Osteocyte (in vitro differentiated cells): ENCODE measurements at regions not wholly inside any gene's neighbourhood (a gene's known extent, or its start where the extent isn't known, plus 50 kb on each side); places are given as distances from the start of the nearest gene placed in this dataset.

Experiments used
- DNase-seq: peaks from one replicate; pipeline ENCODE4 v3.0.0; 2021; ENCODE audit warnings: mixed read lengths; ENCODE audit not compliant: unreplicated experiment; ENCODE audit errors: extremely low spot score
- H3K27ac Mint-ChIP-seq: one replicate; pipeline ENCODE4 v1.8.0; 2021; ENCODE audit warnings: mild to moderate bottlenecking, mixed read lengths; ENCODE audit not compliant: unreplicated experiment
- H3K27me3 Mint-ChIP-seq: one replicate; pipeline ENCODE4 v1.8.0; 2021; ENCODE audit warnings: mixed read lengths; ENCODE audit not compliant: unreplicated experiment
- H3K36me3 Mint-ChIP-seq: one replicate; pipeline ENCODE4 v1.8.0; 2021; ENCODE audit warnings: mixed read lengths; ENCODE audit not compliant: unreplicated experiment
- H3K4me1 Mint-ChIP-seq: one replicate; pipeline ENCODE4 v1.8.0; 2021; ENCODE audit warnings: mixed read lengths; ENCODE audit not compliant: unreplicated experiment
- H3K4me3 Mint-ChIP-seq: one replicate; pipeline ENCODE4 v1.8.0; 2021; ENCODE audit warnings: mild to moderate bottlenecking, moderate library complexity, mixed read lengths; ENCODE audit not compliant: unreplicated experiment
- H3K9me3 Mint-ChIP-seq: one replicate; pipeline ENCODE4 v1.8.0; 2021; ENCODE audit warnings: mixed read lengths; ENCODE audit not compliant: unreplicated experiment
- TF ChIP-seq, protein P1 (sequence below): fragments of 200-600 bp; sonication (generic); IDR thresholded peaks from 2 replicates; pipeline ENCODE4 v1.5.0; 2021; ENCODE audit warnings: antibody characterized with exemption, mild to moderate bottlenecking, moderate library complexity

- H3K27ac Mint-ChIP-seq = no peak overlapping the region
- H3K4me1 Mint-ChIP-seq = no peaks in the 10 kb centered on the region
- H3K36me3 Mint-ChIP-seq = no peaks in the 10 kb centered on the region
- TF ChIP-seq, protein P1, sequence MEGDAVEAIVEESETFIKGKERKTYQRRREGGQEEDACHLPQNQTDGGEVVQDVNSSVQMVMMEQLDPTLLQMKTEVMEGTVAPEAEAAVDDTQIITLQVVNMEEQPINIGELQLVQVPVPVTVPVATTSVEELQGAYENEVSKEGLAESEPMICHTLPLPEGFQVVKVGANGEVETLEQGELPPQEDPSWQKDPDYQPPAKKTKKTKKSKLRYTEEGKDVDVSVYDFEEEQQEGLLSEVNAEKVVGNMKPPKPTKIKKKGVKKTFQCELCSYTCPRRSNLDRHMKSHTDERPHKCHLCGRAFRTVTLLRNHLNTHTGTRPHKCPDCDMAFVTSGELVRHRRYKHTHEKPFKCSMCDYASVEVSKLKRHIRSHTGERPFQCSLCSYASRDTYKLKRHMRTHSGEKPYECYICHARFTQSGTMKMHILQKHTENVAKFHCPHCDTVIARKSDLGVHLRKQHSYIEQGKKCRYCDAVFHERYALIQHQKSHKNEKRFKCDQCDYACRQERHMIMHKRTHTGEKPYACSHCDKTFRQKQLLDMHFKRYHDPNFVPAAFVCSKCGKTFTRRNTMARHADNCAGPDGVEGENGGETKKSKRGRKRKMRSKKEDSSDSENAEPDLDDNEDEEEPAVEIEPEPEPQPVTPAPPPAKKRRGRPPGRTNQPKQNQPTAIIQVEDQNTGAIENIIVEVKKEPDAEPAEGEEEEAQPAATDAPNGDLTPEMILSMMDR = no peak
- H3K9me3 Mint-ChIP-seq = no peaks in the 10 kb centered on the region
- peaks cover 24% of the 10 kb centered on the region for H3K27me3 Mint-ChIP-seq
- no peak overlapping the region for H3K4me3 Mint-ChIP-seq
- DNase-seq = no peak
Measured at GRCh38 chr4:3853388-3854035, 87.3 kb downstream of the ADRA2C start.

- H3K4me1 Mint-ChIP-seq = no peaks in the 10 kb centered on the region
- H3K36me3 Mint-ChIP-seq = no peaks in the 10 kb centered on the region
- TF ChIP-seq, protein P1 = no peak
- DNase-seq = no peak
- H3K27me3 Mint-ChIP-seq = peaks cover 19% of the 10 kb centered on the region
- H3K27ac Mint-ChIP-seq = no peak overlapping the region
- no peak overlapping the region for H3K4me3 Mint-ChIP-seq
- H3K9me3 Mint-ChIP-seq = no peaks in the 10 kb centered on the region
Measured at GRCh38 chr4:3854661-3855060, 88.5 kb downstream of the ADRA2C start.

DNA sequence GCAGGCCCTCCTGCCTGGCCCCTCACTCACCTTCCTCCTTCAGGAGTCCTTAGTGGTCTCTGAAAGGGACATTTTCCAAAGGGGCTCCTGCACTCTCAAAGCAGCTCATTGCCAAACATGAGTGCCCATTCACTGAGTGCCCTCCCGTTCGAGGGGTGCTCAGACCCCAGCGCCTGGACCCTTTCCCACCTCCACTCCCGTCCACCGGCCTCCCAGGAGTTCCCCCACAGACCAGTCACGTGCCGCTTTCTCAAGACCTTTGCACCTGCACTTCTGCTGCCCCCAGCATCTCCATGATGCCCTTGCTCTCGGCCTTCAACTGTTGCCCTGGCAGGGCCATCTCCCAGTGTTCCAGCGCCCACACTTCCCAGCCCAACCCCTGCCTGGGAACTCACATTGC lies 89.5 kb downstream of the ADRA2C start:
- Mint-ChIP-seq H3K27ac (no peak overlapping the region), H3K9me3 (no peaks in the 10 kb centered on the region), H3K27me3 (peaks cover 14% of the 10 kb centered on the region), H3K4me1 (no peaks in the 10 kb centered on the region), H3K4me3 (no peak overlapping the region), H3K36me3 (no peaks in the 10 kb centered on the region)
- TF ChIP-seq, protein P1 = no peak
- DNase-seq = no peak

DNA sequence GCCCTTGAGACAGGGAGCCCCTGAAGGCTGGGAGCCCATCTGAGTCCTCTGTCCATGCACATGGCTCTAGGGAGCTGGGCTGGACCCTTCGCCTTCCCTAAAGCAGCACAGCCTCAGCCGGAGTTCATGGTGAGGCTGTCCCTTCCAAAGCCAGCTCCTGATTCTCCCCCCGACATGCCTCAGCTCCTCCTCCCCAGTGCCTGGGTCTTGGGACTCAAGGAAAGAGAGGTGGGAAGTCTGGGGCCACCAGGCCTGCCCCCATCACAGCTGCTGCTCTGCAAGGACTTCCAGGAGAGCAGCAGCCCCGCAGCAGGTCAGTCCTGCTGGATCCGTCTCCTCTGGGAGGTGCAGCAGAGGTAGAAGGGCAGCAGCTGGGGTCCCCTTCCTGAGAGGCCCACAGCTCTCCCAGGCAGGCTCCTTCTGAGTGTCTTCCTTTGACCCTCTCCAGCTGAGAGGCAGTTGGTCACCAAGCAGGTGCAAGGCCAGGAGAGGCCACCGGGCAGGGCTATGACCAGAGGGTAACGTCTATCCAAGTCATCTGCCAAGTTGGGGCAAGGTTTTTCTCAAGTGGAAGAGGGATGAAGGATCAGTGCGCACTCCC lies 90.5 kb downstream of the ADRA2C start:
- no peak for DNase-seq
- H3K4me3 Mint-ChIP-seq = no peak overlapping the region
- peaks cover 10% of the 10 kb centered on the region for H3K27me3 Mint-ChIP-seq
- no peaks in the 10 kb centered on the region for H3K36me3 Mint-ChIP-seq
- no peaks in the 10 kb centered on the region for H3K9me3 Mint-ChIP-seq
- no peak overlapping the region for H3K27ac Mint-ChIP-seq
- no peaks in the 10 kb centered on the region for H3K4me1 Mint-ChIP-seq
- TF ChIP-seq, protein P1 = no peak

GRCh38 chr4:3857269-3857926 lies 91.2 kb downstream of the ADRA2C start:
- no peak for DNase-seq
- peaks cover 10% of the 10 kb centered on the region for H3K27me3 Mint-ChIP-seq
- H3K9me3 Mint-ChIP-seq = no peaks in the 10 kb centered on the region
- no peaks in the 10 kb centered on the region for H3K36me3 Mint-ChIP-seq
- H3K27ac Mint-ChIP-seq = no peak overlapping the region
- no peak overlapping the region for H3K4me3 Mint-ChIP-seq
- TF ChIP-seq, protein P1 = no peak
- no peaks in the 10 kb centered on the region for H3K4me1 Mint-ChIP-seq
